ENCODE measurements at regions not wholly inside any gene's neighbourhood (a gene's known extent, or its start where the extent isn't known, plus 50 kb on each side); places are given as distances from the start of the nearest gene placed in this dataset.

DNA sequence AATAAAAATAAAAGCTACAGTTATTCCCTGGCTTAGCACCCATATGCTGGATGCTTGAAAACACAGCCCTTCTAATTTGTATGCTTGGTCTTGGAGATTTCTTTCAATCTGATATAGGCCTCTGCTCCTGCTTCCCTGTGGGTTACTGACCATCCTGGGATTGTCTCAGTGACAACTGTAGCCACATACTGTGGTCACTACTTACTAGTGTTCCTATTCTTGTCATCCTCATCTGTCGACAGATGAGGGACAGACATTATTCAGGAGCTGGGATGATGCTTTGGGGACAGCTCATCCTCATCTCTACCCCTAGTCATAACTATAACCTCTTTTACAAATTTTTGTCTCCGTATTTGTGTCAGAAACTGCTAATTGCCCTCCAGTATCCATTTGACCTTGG is 388.9 kb upstream of the MAP3K7 start:
- TF ChIP-seq, protein P1, sequence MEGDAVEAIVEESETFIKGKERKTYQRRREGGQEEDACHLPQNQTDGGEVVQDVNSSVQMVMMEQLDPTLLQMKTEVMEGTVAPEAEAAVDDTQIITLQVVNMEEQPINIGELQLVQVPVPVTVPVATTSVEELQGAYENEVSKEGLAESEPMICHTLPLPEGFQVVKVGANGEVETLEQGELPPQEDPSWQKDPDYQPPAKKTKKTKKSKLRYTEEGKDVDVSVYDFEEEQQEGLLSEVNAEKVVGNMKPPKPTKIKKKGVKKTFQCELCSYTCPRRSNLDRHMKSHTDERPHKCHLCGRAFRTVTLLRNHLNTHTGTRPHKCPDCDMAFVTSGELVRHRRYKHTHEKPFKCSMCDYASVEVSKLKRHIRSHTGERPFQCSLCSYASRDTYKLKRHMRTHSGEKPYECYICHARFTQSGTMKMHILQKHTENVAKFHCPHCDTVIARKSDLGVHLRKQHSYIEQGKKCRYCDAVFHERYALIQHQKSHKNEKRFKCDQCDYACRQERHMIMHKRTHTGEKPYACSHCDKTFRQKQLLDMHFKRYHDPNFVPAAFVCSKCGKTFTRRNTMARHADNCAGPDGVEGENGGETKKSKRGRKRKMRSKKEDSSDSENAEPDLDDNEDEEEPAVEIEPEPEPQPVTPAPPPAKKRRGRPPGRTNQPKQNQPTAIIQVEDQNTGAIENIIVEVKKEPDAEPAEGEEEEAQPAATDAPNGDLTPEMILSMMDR (conservative IDR thresholded peaks at IDR 0.05; ENCODE audit: low read depth) = no peak
- no peak overlapping the region for H3K27ac ChIP-seq
- no peak for DNase-seq (ENCODE audit: low spot score)
- ChIA-PET POLR2A (ENCODE audit: low non-redundant PET) (no interaction called here), CTCF (no interaction called here)

DNA sequence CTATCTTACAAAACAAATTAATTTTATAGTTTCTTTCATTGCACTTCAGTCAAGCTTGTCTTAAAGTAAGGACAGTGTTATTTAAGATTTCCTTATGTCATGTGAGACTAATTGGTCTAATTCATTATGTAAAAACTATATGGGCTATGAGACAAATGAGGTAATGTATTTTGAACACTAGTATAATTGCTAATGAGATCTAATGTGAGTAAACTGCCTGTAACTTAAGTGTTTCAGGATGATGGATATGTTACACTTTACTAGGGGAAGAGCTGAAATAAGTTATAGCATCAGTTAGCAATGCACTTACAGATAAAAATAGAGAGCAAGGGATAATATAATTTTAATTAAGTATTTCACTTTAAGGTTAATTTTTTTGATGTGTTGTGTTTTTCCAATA is 386.3 kb upstream of the MAP3K7 start:
- H3K27ac ChIP-seq = no peak overlapping the region
- DNase-seq (ENCODE audit: low spot score) = no peak
- ChIA-PET POLR2A (ENCODE audit: low non-redundant PET) (no interaction called here), CTCF (no interaction called here)
- TF ChIP-seq, protein P1 (conservative IDR thresholded peaks at IDR 0.05; ENCODE audit: low read depth) = no peak

DNA sequence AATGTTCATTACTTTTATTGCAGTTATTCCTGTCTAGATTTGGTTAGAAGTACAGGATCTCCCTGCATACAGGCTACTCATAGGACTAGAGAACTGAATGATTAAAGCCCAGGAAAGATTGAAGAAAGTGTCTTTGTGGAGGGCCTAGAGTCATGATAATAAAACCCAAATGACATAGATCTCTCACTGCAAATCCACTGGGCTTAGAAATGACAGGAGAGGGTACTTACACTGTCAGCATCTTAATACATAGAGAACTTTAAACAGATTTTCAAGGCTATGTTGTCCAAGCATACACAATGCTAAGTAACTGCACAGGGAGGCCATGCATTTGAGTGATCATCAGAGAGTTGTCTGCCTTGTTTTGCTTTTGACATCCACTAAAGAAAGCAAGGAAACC is 383.8 kb upstream of the MAP3K7 start:
- TF ChIP-seq, protein P1 (conservative IDR thresholded peaks at IDR 0.05; ENCODE audit: low read depth) = no peak
- DNase-seq (ENCODE audit: low spot score) = no peak
- ChIA-PET POLR2A (ENCODE audit: low non-redundant PET) (no interaction called here), CTCF (no interaction called here)
- H3K27ac ChIP-seq = no peak overlapping the region

DNA sequence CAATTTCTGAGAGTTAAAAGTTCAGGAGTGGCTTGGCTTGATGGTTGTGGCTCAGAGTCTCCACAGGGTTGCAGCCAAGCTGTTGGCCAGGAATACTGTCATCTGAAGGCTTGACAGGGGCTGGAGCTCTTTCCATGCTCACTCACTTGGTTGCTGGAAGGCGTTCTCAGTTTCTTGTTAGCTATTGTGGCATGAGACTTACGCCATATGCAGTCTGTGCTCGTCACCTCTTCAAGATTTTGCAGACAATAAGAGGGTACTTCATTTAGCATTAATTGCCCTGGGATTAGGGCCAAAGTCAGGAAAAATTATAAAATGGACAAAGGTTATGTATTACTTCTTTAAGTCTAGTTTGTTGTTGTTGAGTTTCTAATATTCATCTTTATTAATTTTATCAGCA is 380.6 kb upstream of the MAP3K7 start:
- POLR2A ChIA-PET (ENCODE audit: low non-redundant PET) = no interaction called here
- CTCF ChIA-PET = no interaction called here
- TF ChIP-seq, protein P1 (conservative IDR thresholded peaks at IDR 0.05; ENCODE audit: low read depth) = no peak
- no peak for DNase-seq (ENCODE audit: low spot score)
- H3K27ac ChIP-seq = no peak overlapping the region

DNA sequence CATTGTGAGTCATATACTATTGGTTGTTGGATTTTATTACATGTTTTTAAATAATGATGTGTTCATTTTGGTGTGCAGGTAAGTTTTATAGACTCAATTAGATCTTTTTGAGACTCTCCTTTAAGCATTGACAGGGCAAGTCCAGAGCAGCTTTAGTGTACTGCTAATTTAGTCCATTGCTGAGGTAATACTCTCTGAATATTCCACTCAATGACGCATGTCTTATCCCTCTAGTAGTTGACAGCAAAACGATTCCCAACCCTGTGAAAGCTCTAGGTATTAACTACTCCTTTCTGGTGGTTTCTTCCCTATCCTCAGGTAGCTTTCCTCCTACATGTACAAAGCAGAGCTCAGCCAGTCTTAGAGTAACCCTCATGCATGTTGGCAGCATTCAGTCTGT is 373.5 kb upstream of the MAP3K7 start:
- no peak overlapping the region for H3K27ac ChIP-seq
- ChIA-PET CTCF (no interaction called here), POLR2A (ENCODE audit: low non-redundant PET) (no interaction called here)
- no peak for DNase-seq (ENCODE audit: low spot score)
- TF ChIP-seq, protein P1 (conservative IDR thresholded peaks at IDR 0.05; ENCODE audit: low read depth) = no peak

DNA sequence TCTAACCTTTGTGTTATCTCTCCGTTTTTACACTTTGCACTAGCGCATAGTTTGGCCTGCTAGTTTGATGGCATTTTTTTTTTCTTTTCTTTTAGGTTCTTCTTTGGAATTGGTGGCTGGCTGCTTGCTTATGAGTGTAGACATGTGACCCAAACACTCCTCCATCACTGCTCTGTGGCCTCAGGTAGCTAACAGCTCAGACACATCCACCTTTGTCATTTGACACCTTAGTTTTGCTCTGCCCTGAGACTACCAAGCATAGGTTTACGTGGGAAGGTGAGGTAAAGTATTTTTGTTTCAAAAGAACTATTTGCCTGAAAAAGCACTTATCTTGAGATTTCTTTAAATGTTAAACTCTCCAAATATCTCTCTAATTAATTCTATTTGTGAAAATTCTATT is 368.4 kb upstream of the MAP3K7 start:
- ChIA-PET POLR2A (ENCODE audit: low non-redundant PET) (no interaction called here), CTCF (no interaction called here)
- TF ChIP-seq, protein P1 (conservative IDR thresholded peaks at IDR 0.05; ENCODE audit: low read depth) = no peak
- no peak overlapping the region for H3K27ac ChIP-seq
- no peak for DNase-seq (ENCODE audit: low spot score)
